ENCODE measurements at regions not wholly inside any gene's neighbourhood (a gene's known extent, or its start where the extent isn't known, plus 50 kb on each side); places are given as distances from the start of the nearest gene placed in this dataset.

DNA sequence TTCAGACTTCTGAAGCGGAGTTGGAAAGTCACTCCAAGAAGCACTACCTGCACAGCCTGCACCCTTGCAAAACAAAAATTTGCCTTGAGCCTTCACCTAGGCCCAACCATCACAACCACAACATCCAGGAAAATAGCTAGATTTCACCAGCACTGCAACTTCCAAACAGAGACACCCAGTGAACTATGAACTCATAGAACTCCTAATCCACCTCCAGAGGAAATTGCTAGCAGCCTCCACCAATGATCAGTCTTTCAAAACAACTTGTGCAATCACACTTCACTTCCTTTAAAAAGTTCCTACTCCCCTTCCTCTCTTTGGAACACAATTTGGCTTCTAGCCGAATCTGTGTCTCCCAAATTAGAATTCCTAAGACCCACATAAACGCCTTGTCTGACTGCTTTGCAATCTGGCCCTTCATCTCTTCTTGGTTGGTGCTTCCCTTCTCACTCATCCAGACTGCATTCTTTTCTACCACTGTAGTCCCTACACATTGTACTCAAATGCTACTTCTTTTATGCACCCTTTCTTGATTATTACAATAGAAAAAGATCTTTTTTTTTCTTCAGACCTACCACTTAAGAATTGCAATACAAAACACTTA is 489.2 kb upstream of the ARGLU1 start:
- TF ChIP-seq, protein P1, sequence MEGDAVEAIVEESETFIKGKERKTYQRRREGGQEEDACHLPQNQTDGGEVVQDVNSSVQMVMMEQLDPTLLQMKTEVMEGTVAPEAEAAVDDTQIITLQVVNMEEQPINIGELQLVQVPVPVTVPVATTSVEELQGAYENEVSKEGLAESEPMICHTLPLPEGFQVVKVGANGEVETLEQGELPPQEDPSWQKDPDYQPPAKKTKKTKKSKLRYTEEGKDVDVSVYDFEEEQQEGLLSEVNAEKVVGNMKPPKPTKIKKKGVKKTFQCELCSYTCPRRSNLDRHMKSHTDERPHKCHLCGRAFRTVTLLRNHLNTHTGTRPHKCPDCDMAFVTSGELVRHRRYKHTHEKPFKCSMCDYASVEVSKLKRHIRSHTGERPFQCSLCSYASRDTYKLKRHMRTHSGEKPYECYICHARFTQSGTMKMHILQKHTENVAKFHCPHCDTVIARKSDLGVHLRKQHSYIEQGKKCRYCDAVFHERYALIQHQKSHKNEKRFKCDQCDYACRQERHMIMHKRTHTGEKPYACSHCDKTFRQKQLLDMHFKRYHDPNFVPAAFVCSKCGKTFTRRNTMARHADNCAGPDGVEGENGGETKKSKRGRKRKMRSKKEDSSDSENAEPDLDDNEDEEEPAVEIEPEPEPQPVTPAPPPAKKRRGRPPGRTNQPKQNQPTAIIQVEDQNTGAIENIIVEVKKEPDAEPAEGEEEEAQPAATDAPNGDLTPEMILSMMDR (IDR thresholded peaks at IDR 0.05) = no peak
- no peak for TF ChIP-seq POLR2A (IDR thresholded peaks at IDR 0.05)
